ENCODE measurements at regions not wholly inside any gene's neighbourhood (a gene's known extent, or its start where the extent isn't known, plus 50 kb on each side); places are given as distances from the start of the nearest gene placed in this dataset.

- Histone ChIP-seq H3K27ac (replicated peaks) (no peak overlapping the region), H3K4me3 (replicated peaks; ENCODE audit: insufficient read depth, low read length) (no peak overlapping the region), H3K27me3 (ENCODE audit: insufficient read depth, poor library complexity, severe bottlenecking) (no peaks in the 10 kb centered on the region)
- DNase-seq (ENCODE audit: low read depth in 1 of 2, low spot score in 1 of 2): no peak
- no peak for TF ChIP-seq GABPA (IDR thresholded peaks at IDR 0.05; ENCODE audit: low read depth)
- no peak for TF ChIP-seq REST (IDR thresholded peaks at IDR 0.05; ENCODE audit: insufficient replicate concordance, low read depth)
- TF ChIP-seq, protein P1, sequence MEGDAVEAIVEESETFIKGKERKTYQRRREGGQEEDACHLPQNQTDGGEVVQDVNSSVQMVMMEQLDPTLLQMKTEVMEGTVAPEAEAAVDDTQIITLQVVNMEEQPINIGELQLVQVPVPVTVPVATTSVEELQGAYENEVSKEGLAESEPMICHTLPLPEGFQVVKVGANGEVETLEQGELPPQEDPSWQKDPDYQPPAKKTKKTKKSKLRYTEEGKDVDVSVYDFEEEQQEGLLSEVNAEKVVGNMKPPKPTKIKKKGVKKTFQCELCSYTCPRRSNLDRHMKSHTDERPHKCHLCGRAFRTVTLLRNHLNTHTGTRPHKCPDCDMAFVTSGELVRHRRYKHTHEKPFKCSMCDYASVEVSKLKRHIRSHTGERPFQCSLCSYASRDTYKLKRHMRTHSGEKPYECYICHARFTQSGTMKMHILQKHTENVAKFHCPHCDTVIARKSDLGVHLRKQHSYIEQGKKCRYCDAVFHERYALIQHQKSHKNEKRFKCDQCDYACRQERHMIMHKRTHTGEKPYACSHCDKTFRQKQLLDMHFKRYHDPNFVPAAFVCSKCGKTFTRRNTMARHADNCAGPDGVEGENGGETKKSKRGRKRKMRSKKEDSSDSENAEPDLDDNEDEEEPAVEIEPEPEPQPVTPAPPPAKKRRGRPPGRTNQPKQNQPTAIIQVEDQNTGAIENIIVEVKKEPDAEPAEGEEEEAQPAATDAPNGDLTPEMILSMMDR (IDR thresholded peaks at IDR 0.05; ENCODE audit: insufficient read depth, low read length): no peak
- TF ChIP-seq POLR2AphosphoS5 (IDR thresholded peaks at IDR 0.05; ENCODE audit: low read depth): no peak
- no peak for TF ChIP-seq SPI1 (IDR thresholded peaks at IDR 0.05; ENCODE audit: borderline replicate concordance, low read depth)
Measured at GRCh38 chr7:57274535-57275283, 142.5 kb upstream of the ZNF479 start.

GRCh38 chr7:57300747-57301146 is 149.2 kb upstream of the ZNF716 start:
- TF ChIP-seq GABPA (IDR thresholded peaks at IDR 0.05; ENCODE audit: low read depth): no peak
- TF ChIP-seq, protein P1 (IDR thresholded peaks at IDR 0.05; ENCODE audit: insufficient read depth, low read length): no peak
- DNase-seq (ENCODE audit: low read depth in 1 of 2, low spot score in 1 of 2): no peak
- Histone ChIP-seq H3K27ac (replicated peaks) (no peak overlapping the region), H3K4me3 (replicated peaks; ENCODE audit: insufficient read depth, low read length) (no peak overlapping the region), H3K27me3 (ENCODE audit: insufficient read depth, poor library complexity, severe bottlenecking) (no peaks in the 10 kb centered on the region)

DNA sequence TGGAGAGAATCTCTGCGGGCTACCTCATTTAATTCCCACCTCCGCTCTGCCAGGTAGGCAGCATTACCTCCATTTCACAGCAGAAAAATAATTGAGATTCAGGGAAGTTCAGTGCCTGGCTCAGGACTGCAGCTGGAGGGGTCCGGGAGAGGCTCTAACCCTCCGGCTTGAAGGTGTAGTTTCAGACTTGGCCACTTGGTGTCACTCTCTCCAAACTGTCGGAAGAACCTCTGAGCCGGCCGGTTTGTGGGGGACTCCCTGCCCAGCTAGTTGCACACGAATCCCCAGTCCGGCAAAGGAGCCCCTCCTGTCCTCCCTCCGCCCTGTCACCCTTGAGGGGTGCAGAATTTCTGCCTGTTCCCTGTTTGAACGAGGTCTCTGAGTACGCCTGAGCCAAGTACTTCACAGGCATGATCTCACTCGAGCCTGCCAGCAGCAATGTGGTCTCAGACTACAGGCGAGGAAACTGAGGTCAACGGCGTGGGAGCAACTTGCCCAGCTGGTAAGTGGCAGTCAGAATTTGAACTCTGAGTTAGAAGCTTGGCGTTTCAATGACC is 144.7 kb upstream of the ZNF716 start:
- TF ChIP-seq POLR2AphosphoS5 (IDR thresholded peaks at IDR 0.05; ENCODE audit: low read depth): no peak
- no peak for TF ChIP-seq GABPA (IDR thresholded peaks at IDR 0.05; ENCODE audit: low read depth)
- TF ChIP-seq SPI1 (IDR thresholded peaks at IDR 0.05; ENCODE audit: borderline replicate concordance, low read depth): no peak
- no peak for TF ChIP-seq REST (IDR thresholded peaks at IDR 0.05; ENCODE audit: insufficient replicate concordance, low read depth)
- TF ChIP-seq, protein P1 (IDR thresholded peaks at IDR 0.05; ENCODE audit: insufficient read depth, low read length): peak; percentile 4
- DNase-seq (ENCODE audit: low read depth in 1 of 2, low spot score in 1 of 2): no peak
- H3K4me3 ChIP-seq (replicated peaks; ENCODE audit: insufficient read depth, low read length): no peak overlapping the region
- no peak overlapping the region for H3K27ac ChIP-seq (replicated peaks)
- H3K27me3 ChIP-seq (ENCODE audit: insufficient read depth, poor library complexity, severe bottlenecking): no peaks in the 10 kb centered on the region
